GM23248 (cell line): ENCODE measurements at regions not wholly inside any gene's neighbourhood (a gene's known extent, or its start where the extent isn't known, plus 50 kb on each side); places are given as distances from the start of the nearest gene placed in this dataset.

Source experiments
- EZH2 ChIP-seq: fragments of 200-600 bp; sonication (generic); IDR thresholded peaks from 2 replicates; pipeline ENCODE4 v1.6.1; 2018; ENCODE audit warnings: antibody characterized with exemption, mild to moderate bottlenecking; ENCODE audit not compliant: insufficient read depth, poor library complexity, severe bottlenecking
- EZH2phosphoT487 ChIP-seq: fragments of 200-600 bp; sonication (generic); IDR thresholded peaks from 2 replicates; pipeline ENCODE4 v1.6.1; 2018; ENCODE audit warnings: antibody characterized with exemption, moderate library complexity, mild to moderate bottlenecking, low read depth; ENCODE audit not compliant: insufficient read depth

DNA sequence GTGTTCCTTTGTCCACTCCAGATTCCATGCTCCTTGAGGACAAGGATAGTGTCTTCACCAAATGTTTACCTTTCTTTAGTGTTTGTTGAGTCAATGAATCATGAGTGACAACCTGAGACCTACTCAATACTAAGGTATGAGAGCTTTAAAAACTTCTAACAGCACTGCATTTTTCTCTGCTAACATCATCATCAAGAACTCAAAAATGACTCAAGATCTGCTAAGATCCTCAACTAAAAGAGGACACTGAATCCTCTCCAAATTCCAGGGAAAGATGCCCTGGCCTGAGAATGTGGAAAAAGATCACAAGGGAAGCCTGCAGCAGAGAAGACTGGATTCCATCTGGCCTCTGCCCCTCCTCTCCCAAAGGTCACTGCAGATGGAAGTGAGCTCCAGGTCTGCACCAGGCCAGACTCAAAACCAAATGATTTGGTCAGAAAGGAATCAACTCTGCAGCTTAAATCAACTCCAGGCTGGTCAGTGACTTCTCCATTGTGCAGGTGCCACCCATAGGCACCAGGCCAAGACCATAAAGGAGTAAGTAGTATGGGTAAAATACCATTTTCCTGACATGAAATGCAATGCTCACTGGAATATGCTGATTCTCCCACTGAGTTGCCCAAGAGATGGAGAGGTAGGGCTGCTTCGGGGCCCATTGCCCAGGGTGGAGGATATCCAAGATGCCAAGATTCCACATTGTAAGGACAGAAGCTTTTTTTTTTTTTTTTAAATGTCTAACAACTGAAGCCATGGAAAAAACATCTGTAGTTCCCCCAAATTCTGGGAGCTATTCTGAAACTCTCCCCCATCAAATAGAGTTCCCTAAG lies 89.5 kb upstream of the DOCK9 start:
- TF ChIP-seq EZH2 (no peak), EZH2phosphoT487 (no peak)
